HepG2 (cell line): ENCODE measurements at regions not wholly inside any gene's neighbourhood (a gene's known extent, or its start where the extent isn't known, plus 50 kb on each side); places are given as distances from the start of the nearest gene placed in this dataset.

ENCODE experiments used
- ATAC-seq: fragments of 200-7000 bp; cut with Tn5 transposase; 3 replicates; pipeline ENCODE4 v1.9.1; 2020; ENCODE audit warnings: mild to moderate bottlenecking, moderate library complexity
- BruUV-seq: library from RNA; stranded (reverse); fragments of 400-500 nt; replicated peaks from 2 replicates; lab custom pipeline; 2021; lab: Mats Ljungman, UMichigan
- CTCF ChIA-PET: fragments of 300-600 bp; formaldehyde crosslinking; extraction: SDS; loops from one replicate; lab custom pipeline; 2021; ENCODE audit warnings: low total read pairs, inconsistent platforms, low intra/inter-chr PET ratio; lab: Yijun Ruan, JAX
- POLR2A ChIA-PET: fragments of 350-600 bp; sonication (Branson Sonifier 250); formaldehyde crosslinking; loops from one replicate; lab custom pipeline; 2020; ENCODE audit warnings: antibody characterized with exemption, inconsistent platforms; lab: Yijun Ruan, JAX
- DNase-seq: peaks from one replicate; pipeline ENCODE4 v3.0.0-alpha.2; 2015; ENCODE audit warnings: low spot score
- FAIRE-seq: peaks from 3 replicates; lab custom pipeline; 2011; peaks lifted over from hg19 to GRCh38; lab: Jason Lieb, UNC
- H2AFZ ChIP-seq: one replicate; pipeline ENCODE4 v1.6.1; 2011; ENCODE audit warnings: low read length, inconsistent platforms
- H3K27ac ChIP-seq: fragments of 300-600 bp; 3 replicates; pipeline ENCODE4 v1.8.0; 2011; ENCODE audit warnings: mixed run types, mild to moderate bottlenecking, mixed read lengths, low read length, inconsistent platforms; ENCODE audit not compliant: insufficient read depth; ENCODE audit errors: extremely low read length
- H3K27me3 ChIP-seq, 2 experiments: fragments of 200-600 bp in 1 of 2; 2 replicates in 1 of 2; 3 replicates in 1 of 2; pipeline versions ENCODE4 v1.6.0 to v1.8.0; 2011; ENCODE audit warnings: low read length in 2 of 2, mild to moderate bottlenecking in 2 of 2, moderate library complexity in 2 of 2, inconsistent platforms in 1 of 2; ENCODE audit not compliant: insufficient read depth in 2 of 2, control insufficient read depth in 1 of 2
- H3K36me3 ChIP-seq, 2 experiments: fragments of 200-600 bp in 1 of 2; replicated peaks in 1 of 2; 2 replicates in 1 of 2; 3 replicates in 1 of 2; pipeline versions ENCODE4 v1.5.1 to v1.8.0; 2011; ENCODE audit warnings: low read length in 2 of 2, inconsistent platforms in 1 of 2; ENCODE audit not compliant: insufficient read depth in 2 of 2, control insufficient read depth in 1 of 2
- H3K4me1 ChIP-seq: 2 replicates; pipeline ENCODE4 v1.5.1; 2012; ENCODE audit warnings: low read length, inconsistent platforms; ENCODE audit not compliant: insufficient read depth
- H3K4me2 ChIP-seq: 2 replicates; pipeline ENCODE4 v1.6.0; 2011; ENCODE audit warnings: low read depth, low read length, inconsistent platforms
- H3K4me3 ChIP-seq, 3 experiments: fragments of 200-600 bp in 1 of 3; sonication (generic), shearing (Covaris generic) in 1 of 3; replicated peaks in 1 of 3; 2 replicates each; pipeline ENCODE4 v1.5.1; 2011 to 2016; ENCODE audit warnings: low read length in 3 of 3, inconsistent platforms in 2 of 3, low read depth in 2 of 3, mild to moderate bottlenecking in 2 of 3, control low read depth in 1 of 3, mixed read lengths in 1 of 3; ENCODE audit not compliant: insufficient read depth in 1 of 3
- H3K79me2 ChIP-seq: one replicate; pipeline ENCODE4 v1.6.1; 2011; ENCODE audit warnings: low read length, inconsistent platforms; ENCODE audit not compliant: insufficient read depth
- H3K9ac ChIP-seq: 2 replicates; pipeline ENCODE4 v1.6.0; 2011; ENCODE audit warnings: mild to moderate bottlenecking, low read depth, low read length, inconsistent platforms; ENCODE audit not compliant: insufficient read depth
- H3K9me3 ChIP-seq: 2 replicates; pipeline ENCODE4 v1.5.1; 2012; ENCODE audit warnings: mild to moderate bottlenecking, low read length
- H4K20me1 ChIP-seq: 2 replicates; pipeline ENCODE4 v1.6.0; 2011; ENCODE audit warnings: inconsistent platforms, mild to moderate bottlenecking, low read length, moderate library complexity; ENCODE audit not compliant: insufficient read depth
- ASH2L ChIP-seq: fragments of 300-600, 200-600 bp; sonication (generic); IDR thresholded peaks from 2 replicates; pipeline ENCODE4 v1.7.0; 2017; ENCODE audit warnings: low read depth, mild to moderate bottlenecking, moderate library complexity, mixed read lengths, low read length; ENCODE audit not compliant: insufficient read length
- GATAD1 ChIP-seq: IDR thresholded peaks from 2 replicates; pipeline ENCODE4 v1.6.1; 2016; ENCODE audit warnings: missing genetic modification reagents, missing compliant biosample characterization
- GPN1 ChIP-seq: sonication (generic); formaldehyde crosslinking; IDR thresholded peaks from 2 replicates; pipeline ENCODE4 v1.5.1; 2020; ENCODE audit warnings: missing genetic modification reagents, borderline replicate concordance
- HNRNPLL ChIP-seq: fragments of 200-400 bp; formaldehyde crosslinking; IDR thresholded peaks from 2 replicates; pipeline ENCODE4 v1.6.1; 2017; ENCODE audit warnings: mild to moderate bottlenecking, low read depth, low read length; ENCODE audit not compliant: poor library complexity, severe bottlenecking
- NAIF1 ChIP-seq: sonication (generic); formaldehyde crosslinking; IDR thresholded peaks from 2 replicates; pipeline ENCODE4 v1.5.0; 2020; ENCODE audit warnings: mild to moderate bottlenecking, missing genetic modification reagents, borderline replicate concordance
- SALL1 ChIP-seq: sonication (generic); formaldehyde crosslinking; IDR thresholded peaks from 2 replicates; pipeline ENCODE4 v1.8.0; 2022; ENCODE audit warnings: mild to moderate bottlenecking, missing genetic modification reagents
- SIX1 ChIP-seq: sonication (generic); formaldehyde crosslinking; IDR thresholded peaks from 2 replicates; pipeline ENCODE4 v1.4.0; 2020; ENCODE audit warnings: missing genetic modification reagents, borderline replicate concordance
- ZFP36 ChIP-seq: fragments of 150-350 bp; IDR thresholded peaks from 2 replicates; pipeline ENCODE4 v1.6.1; 2018; ENCODE audit warnings: borderline replicate concordance, low read length, low read depth; ENCODE audit not compliant: partially characterized antibody
- ZMYM2 ChIP-seq: sonication (generic); formaldehyde crosslinking; IDR thresholded peaks from 2 replicates; pipeline ENCODE4 v1.8.0; 2022; ENCODE audit warnings: mild to moderate bottlenecking, missing genetic modification reagents
- ZNF234 ChIP-seq: sonication (generic); formaldehyde crosslinking; conservative IDR thresholded peaks from 2 replicates; pipeline ENCODE4 v1.5.1; 2020; ENCODE audit warnings: mild to moderate bottlenecking, missing genetic modification reagents
- ZNF44 ChIP-seq: sonication (generic); formaldehyde crosslinking; IDR thresholded peaks from 2 replicates; pipeline ENCODE4 v1.5.1; 2020; ENCODE audit warnings: mild to moderate bottlenecking, missing genetic modification reagents
- ZNF598 ChIP-seq: sonication (generic); formaldehyde crosslinking; IDR thresholded peaks from 2 replicates; pipeline ENCODE4 v1.5.1; 2020; ENCODE audit warnings: mild to moderate bottlenecking, missing genetic modification reagents, borderline replicate concordance
- ZNF713 ChIP-seq: sonication (generic); formaldehyde crosslinking; IDR thresholded peaks from 2 replicates; pipeline ENCODE4 v1.4.0; 2020; ENCODE audit warnings: mild to moderate bottlenecking, missing genetic modification reagents
- ZNF773 ChIP-seq: sonication (generic); formaldehyde crosslinking; IDR thresholded peaks from 2 replicates; pipeline ENCODE4 v1.4.0; 2020; ENCODE audit warnings: missing genetic modification reagents, borderline replicate concordance
- ZNF800 ChIP-seq: sonication (generic); formaldehyde crosslinking; IDR thresholded peaks from 2 replicates; pipeline ENCODE4 v1.4.0; 2020; ENCODE audit warnings: missing genetic modification reagents
- WGBS: methylation state at CpG from one replicate; pipeline ENCODE4 v1.1.6; 2017; ENCODE audit warnings: low lambda C conversion rate; 5-methylcytosine and 5-hydroxymethylcytosine counted together
- in situ Hi-C: cut with HindIII; loops from 2 replicates; pipeline ENCODE4 v1.10.0; 2017; ENCODE audit warnings: low pct_unique_long_range_greater_than_20kb; ENCODE audit not compliant: extremely low pct_ligation_motif_present
- intact Hi-C: fragments of 100-400 bp; cut with micrococcal nuclease; formaldehyde crosslinking; loops from one replicate; pipeline ENCODE4 v1.10.0; 2022; ENCODE audit not compliant: unreplicated experiment
- TF ChIP-seq, protein P1 (sequence below): sonication (generic); formaldehyde crosslinking; IDR thresholded peaks from 2 replicates; pipeline ENCODE4 v1.9.0; 2021; ENCODE audit warnings: missing genetic modification reagents, borderline replicate concordance

GRCh38 chr2:18373664-18374063 is 186.8 kb downstream of the RDH14 start:
- Histone ChIP-seq H3K4me1 (no peaks in the 10 kb centered on the region), H3K9ac (no peak overlapping the region), H2AFZ (no peak overlapping the region), H3K4me2 (no peak overlapping the region)
- in situ Hi-C loops: loop anchor here (10.0 kb wide), 1 partner anchor 659 kb away; no protein-coding TSS in a partner anchor
- FAIRE-seq (no peak), ATAC-seq (no peak)
- no TSS peak for BruUV-seq
- WGBS: 1% methylated on average over 2 of the region's 2 CpGs
- POLR2A ChIA-PET: no interaction called here
- intact Hi-C loops: loop anchor here (10.0 kb wide), 1 partner anchor 159 kb away; no protein-coding TSS in a partner anchor
- TF ChIP-seq ZNF44 (CRISPR knock-in tag): no peak
- TF ChIP-seq ZNF713 (CRISPR knock-in tag): no peak
- no peak for TF ChIP-seq SIX1 (CRISPR knock-in tag)
- TF ChIP-seq SALL1 (CRISPR knock-in tag): no peak
- no peak for TF ChIP-seq ZNF598 (CRISPR knock-in tag)
- no peak for TF ChIP-seq ZFP36
- TF ChIP-seq GATAD1 (CRISPR knock-in tag): no peak
- no peak for TF ChIP-seq ZNF773
- TF ChIP-seq, all 625 proteins: peak for 0
- CTCF ChIA-PET: interaction anchor here (0.7 kb wide), 1 partner anchor 92 kb away, joined by 4 read pairs; no protein-coding TSS in a partner anchor
- no peak for DNase-seq
- Histone ChIP-seq H4K20me1 (no peaks in the 10 kb centered on the region), H3K36me3 (no peaks in the 10 kb centered on the region), H3K27ac (no peak overlapping the region), H3K79me2 (no peaks in the 10 kb centered on the region), H3K4me3 (no peak overlapping the region), H3K27me3 (no peaks in the 10 kb centered on the region), H3K9me3 (no peaks in the 10 kb centered on the region)

DNA sequence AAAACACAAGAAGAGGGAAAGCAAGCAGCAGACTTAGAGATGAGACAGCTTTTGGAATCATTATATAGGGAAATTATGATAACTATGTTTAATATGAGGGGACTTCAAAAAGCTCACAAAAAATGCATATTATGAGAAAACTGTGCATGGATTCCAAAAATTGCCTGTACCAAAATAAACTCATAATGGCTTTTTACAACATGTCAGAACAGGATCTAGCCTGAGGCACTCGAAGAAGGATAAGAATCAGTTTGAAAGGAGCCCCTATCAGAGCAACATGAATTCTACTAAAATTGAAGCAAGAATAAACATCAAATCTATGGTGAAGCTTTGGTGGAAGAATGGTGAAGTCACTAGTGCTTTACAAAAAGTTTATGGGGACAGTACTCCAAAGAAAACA is 187.4 kb downstream of the RDH14 start:
- in situ Hi-C loops: loop anchor here (10.0 kb wide), 1 partner anchor 658 kb away; no protein-coding TSS in a partner anchor
- H3K27me3 ChIP-seq: no peaks in the 10 kb centered on the region
- TF ChIP-seq ZNF800 (CRISPR knock-in tag) (no peak), ZMYM2 (CRISPR knock-in tag) (no peak), HNRNPLL (no peak), ASH2L (no peak), NAIF1 (CRISPR knock-in tag) (no peak), ZNF234 (CRISPR knock-in tag) (no peak), GPN1 (CRISPR knock-in tag) (no peak)
- TF ChIP-seq, protein P1, sequence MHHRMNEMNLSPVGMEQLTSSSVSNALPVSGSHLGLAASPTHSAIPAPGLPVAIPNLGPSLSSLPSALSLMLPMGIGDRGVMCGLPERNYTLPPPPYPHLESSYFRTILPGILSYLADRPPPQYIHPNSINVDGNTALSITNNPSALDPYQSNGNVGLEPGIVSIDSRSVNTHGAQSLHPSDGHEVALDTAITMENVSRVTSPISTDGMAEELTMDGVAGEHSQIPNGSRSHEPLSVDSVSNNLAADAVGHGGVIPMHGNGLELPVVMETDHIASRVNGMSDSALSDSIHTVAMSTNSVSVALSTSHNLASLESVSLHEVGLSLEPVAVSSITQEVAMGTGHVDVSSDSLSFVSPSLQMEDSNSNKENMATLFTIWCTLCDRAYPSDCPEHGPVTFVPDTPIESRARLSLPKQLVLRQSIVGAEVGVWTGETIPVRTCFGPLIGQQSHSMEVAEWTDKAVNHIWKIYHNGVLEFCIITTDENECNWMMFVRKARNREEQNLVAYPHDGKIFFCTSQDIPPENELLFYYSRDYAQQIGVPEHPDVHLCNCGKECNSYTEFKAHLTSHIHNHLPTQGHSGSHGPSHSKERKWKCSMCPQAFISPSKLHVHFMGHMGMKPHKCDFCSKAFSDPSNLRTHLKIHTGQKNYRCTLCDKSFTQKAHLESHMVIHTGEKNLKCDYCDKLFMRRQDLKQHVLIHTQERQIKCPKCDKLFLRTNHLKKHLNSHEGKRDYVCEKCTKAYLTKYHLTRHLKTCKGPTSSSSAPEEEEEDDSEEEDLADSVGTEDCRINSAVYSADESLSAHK (CRISPR knock-in tag): no peak

More for the DNA sequence above, 187.4 kb downstream of the RDH14 start:
- BruUV-seq: no TSS peak
- Histone ChIP-seq H3K36me3 (no peaks in the 10 kb centered on the region), H3K4me2 (no peak overlapping the region), H2AFZ (no peak overlapping the region), H3K79me2 (no peaks in the 10 kb centered on the region), H3K9me3 (no peaks in the 10 kb centered on the region), H3K4me3 (no peak overlapping the region), H4K20me1 (no peaks in the 10 kb centered on the region), H3K27ac (no peak overlapping the region), H3K4me1 (no peaks in the 10 kb centered on the region), H3K9ac (no peak overlapping the region)
- FAIRE-seq: no peak
- ChIA-PET POLR2A (no interaction called here), CTCF (no interaction called here)
- intact Hi-C loops: loop anchor here (10.0 kb wide), 1 partner anchor 158 kb away; no protein-coding TSS in a partner anchor
- WGBS: 0% methylated on average over 1 of the region's 1 CpG
- DNase-seq: no peak
- no peak for ATAC-seq
